Chondrocyte (in vitro differentiated cells): ENCODE measurements at regions not wholly inside any gene's neighbourhood (a gene's known extent, or its start where the extent isn't known, plus 50 kb on each side); places are given as distances from the start of the nearest gene placed in this dataset.

ENCODE experiments used
- DNase-seq: peaks from one replicate; pipeline ENCODE4 v3.0.0; 2021; ENCODE audit warnings: mixed read lengths, low spot score
- H3K27ac Mint-ChIP-seq: one replicate; pipeline ENCODE4 v1.8.0; 2021; ENCODE audit warnings: mild to moderate bottlenecking, moderate library complexity, mixed read lengths; ENCODE audit not compliant: unreplicated experiment
- H3K27me3 Mint-ChIP-seq: 2 replicates; pipeline ENCODE4 v1.8.0; 2021; ENCODE audit warnings: low read depth, mixed read lengths
- H3K36me3 Mint-ChIP-seq: 2 replicates; pipeline ENCODE4 v1.8.0; 2021; ENCODE audit warnings: low read depth, mixed read lengths
- H3K4me1 Mint-ChIP-seq: 2 replicates; pipeline ENCODE4 v1.8.0; 2021; ENCODE audit warnings: low read depth, mild to moderate bottlenecking, mixed read lengths
- H3K4me3 Mint-ChIP-seq: one replicate; pipeline ENCODE4 v1.8.0; 2021; ENCODE audit warnings: mild to moderate bottlenecking, moderate library complexity, mixed read lengths; ENCODE audit not compliant: unreplicated experiment
- H3K9me3 Mint-ChIP-seq: 2 replicates; pipeline ENCODE4 v1.8.0; 2021; ENCODE audit warnings: low read depth, mixed read lengths
- TF ChIP-seq, protein P1 (sequence below): fragments of 200-600 bp; sonication (generic); IDR thresholded peaks from 2 replicates; pipeline ENCODE4 v1.5.0; 2021; ENCODE audit warnings: antibody characterized with exemption, mild to moderate bottlenecking, moderate library complexity

DNA sequence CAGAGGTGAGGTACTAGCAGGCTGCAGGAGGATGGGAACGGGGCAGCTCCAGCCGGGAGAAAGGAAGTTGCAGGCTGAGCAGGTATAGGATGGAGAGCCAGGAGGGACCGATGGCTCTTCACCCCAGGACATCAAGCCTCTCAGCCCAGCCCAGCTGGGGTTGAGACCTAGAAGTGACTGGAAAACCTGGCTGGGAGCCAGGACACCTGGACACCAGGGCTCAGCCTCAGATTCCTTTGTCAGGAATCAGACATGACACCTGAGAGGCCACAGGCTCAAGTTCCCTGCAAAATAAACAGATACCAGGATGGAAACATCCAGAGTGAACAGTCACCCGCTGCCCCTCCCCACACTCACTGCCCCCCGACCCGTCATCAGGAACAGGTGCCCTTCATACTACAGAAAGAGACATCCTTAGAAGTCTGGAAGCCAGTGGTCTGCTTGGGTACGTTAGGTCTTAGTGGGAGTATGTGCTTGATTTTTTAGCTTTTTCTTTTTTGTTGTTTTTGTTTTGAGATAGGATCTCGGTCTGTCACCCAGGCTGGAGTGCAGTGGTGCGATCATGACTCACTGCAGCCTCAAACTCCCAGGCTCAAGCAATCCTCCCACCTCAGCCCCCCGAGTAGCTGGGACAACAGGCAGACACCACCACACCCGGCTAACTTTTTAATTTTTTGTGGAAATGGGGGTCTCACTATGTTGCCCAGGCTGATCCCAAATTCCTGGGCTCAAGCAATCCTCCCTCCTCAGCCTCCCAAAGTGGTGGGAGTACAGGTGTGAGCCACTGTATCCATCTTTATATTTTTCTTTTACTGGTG, 74.5 kb upstream of the CALM2 start:
- DNase-seq: no peak
- Mint-ChIP-seq H3K36me3 (no peaks in the 10 kb centered on the region), H3K4me3 (no peak overlapping the region), H3K4me1 (peaks cover 20% of the 10 kb centered on the region), H3K9me3 (no peaks in the 10 kb centered on the region), H3K27ac (peak overlapping the region; percentile 22), H3K27me3 (no peaks in the 10 kb centered on the region)
- TF ChIP-seq, protein P1, sequence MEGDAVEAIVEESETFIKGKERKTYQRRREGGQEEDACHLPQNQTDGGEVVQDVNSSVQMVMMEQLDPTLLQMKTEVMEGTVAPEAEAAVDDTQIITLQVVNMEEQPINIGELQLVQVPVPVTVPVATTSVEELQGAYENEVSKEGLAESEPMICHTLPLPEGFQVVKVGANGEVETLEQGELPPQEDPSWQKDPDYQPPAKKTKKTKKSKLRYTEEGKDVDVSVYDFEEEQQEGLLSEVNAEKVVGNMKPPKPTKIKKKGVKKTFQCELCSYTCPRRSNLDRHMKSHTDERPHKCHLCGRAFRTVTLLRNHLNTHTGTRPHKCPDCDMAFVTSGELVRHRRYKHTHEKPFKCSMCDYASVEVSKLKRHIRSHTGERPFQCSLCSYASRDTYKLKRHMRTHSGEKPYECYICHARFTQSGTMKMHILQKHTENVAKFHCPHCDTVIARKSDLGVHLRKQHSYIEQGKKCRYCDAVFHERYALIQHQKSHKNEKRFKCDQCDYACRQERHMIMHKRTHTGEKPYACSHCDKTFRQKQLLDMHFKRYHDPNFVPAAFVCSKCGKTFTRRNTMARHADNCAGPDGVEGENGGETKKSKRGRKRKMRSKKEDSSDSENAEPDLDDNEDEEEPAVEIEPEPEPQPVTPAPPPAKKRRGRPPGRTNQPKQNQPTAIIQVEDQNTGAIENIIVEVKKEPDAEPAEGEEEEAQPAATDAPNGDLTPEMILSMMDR: no peak

DNA sequence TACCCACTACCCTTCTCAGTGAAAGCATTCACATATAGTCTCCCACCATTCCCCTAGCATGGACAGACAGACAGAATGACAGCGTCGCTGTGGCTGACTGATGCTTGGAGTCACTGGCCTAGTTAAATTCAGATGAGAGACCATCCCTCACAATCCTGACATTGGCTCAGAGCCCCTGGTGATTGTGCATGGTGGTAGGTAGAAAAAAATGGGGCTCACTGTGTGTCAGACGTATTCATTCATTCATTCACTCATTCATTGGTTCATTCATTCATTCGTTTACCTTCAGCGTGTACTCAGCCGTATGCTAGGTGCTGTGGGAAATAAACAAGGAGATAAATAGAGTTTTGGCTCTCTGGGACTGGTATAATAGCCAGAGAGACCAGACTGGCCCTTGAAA, 73.6 kb upstream of the CALM2 start:
- no peak for DNase-seq
- Mint-ChIP-seq H3K9me3 (no peaks in the 10 kb centered on the region), H3K27ac (no peak overlapping the region), H3K4me3 (no peak overlapping the region), H3K4me1 (peaks cover 20% of the 10 kb centered on the region), H3K36me3 (peaks cover 2% of the 10 kb centered on the region), H3K27me3 (no peaks in the 10 kb centered on the region)
- TF ChIP-seq, protein P1: no peak

DNA sequence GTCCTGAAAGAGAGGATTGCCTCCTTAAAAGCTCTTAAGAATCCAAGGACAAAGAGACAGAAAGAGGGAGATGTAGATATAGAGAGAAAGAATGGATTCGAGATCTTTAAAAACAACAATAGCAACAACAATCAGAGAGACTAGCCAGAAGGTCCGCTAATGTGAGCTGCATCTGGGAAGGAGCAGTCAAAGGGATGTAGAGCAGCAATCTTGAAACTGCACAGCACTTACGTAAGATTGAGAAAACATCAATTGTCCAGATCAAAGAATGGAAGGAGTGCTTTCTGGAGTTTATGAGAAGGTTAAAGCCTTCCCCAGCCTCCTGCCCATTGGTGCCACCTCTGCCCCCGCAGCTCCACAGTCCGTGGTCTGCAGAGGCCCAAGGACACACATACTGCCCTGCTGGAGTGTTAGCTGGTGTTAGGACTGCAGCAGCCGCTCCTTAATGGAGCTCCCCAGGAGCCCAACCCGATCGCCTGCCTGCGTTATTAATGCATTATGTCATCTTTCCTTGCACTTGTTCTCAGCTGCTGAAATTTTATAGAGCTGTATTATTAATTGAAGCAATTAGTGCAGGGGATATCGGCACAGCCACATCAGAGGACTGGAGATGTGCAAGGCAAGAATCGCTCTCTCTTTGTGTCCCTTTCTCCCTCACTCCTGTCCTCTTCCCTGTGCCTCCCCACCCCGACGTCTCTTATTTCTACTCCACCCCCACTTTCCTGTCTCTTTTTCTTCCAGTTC, 73.0 kb upstream of the CALM2 start:
- TF ChIP-seq, protein P1: no peak
- DNase-seq: no peak
- Mint-ChIP-seq H3K4me1 (peaks cover 20% of the 10 kb centered on the region), H3K27ac (peak overlapping the region; percentile 23), H3K9me3 (no peaks in the 10 kb centered on the region), H3K27me3 (no peaks in the 10 kb centered on the region), H3K4me3 (no peak overlapping the region), H3K36me3 (peaks cover 2% of the 10 kb centered on the region)

DNA sequence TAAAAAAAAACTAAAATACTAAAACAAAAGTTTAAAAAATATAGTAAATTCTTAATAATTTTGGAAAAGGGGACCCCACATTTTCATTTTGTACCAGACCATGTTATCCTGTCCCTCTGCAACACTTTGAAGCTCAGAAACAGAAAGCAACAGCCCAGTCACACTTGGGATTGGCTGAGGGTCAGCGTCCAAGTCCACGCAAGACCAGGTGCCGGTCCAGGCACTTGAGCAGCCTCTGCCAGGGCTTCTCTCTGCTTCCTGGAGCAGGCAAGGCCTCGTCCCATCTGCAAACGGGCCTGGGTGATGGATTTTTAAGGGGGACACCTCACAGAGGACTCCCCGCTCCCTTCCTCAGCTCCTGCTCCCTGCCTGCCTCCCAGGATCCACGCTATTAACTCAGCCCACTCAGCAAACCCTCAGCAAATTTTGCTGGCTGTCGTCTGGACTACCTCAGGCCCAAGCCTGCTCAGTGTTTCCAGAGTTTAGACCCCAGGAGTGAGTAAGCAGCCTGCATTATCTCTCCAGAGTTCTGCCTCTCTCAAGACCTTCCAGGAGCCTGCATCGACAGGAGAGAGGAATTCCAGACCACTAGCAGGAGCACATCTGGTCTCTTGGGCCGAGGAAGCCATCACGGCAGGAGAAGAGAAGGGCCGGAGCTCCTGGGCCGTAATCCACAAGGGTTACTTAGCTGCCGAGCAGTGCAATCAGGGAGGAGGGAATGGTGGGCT, 67.4 kb upstream of the CALM2 start:
- no peak overlapping the region for H3K27ac Mint-ChIP-seq
- H3K27me3 Mint-ChIP-seq: no peaks in the 10 kb centered on the region
- TF ChIP-seq, protein P1: no peak
- DNase-seq: no peak
- peaks cover 2% of the 10 kb centered on the region for H3K36me3 Mint-ChIP-seq
- H3K9me3 Mint-ChIP-seq: no peaks in the 10 kb centered on the region
- H3K4me1 Mint-ChIP-seq: peaks cover 9% of the 10 kb centered on the region
- no peak overlapping the region for H3K4me3 Mint-ChIP-seq

DNA sequence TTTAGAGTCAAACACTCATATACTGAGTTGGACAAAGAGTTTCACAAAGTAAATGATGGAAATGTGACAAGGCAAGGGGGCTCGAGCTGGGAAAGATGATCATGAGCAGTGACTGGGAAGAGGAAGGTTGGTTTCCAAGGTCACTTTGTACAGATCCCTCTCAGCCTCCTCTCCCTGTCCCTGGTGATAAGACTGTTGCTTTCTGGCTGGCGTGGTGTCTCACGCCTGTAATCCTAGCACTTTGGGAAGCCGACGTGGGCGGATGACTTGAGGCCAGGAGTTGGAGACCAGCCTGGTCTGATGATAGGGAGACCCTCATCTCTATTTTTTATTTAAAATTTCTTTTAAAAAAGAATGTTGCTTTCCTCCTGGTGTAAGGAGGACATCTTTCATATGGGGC, 65.4 kb upstream of the CALM2 start:
- peaks cover 29% of the 10 kb centered on the region for H3K4me1 Mint-ChIP-seq
- no peak overlapping the region for H3K27ac Mint-ChIP-seq
- TF ChIP-seq, protein P1: no peak

More for the DNA sequence above, 65.4 kb upstream of the CALM2 start:
- Mint-ChIP-seq H3K4me3 (no peak overlapping the region), H3K9me3 (no peaks in the 10 kb centered on the region), H3K36me3 (peaks cover 2% of the 10 kb centered on the region), H3K27me3 (no peaks in the 10 kb centered on the region)
- DNase-seq: no peak
